Neuronal stem cell (in vitro differentiated cells): ENCODE measurements at regions not wholly inside any gene's neighbourhood (a gene's known extent, or its start where the extent isn't known, plus 50 kb on each side); places are given as distances from the start of the nearest gene placed in this dataset.

Experiments
- DNase-seq: peaks from one replicate; pipeline ENCODE4 v3.0.0-alpha.2; 2013; ENCODE audit warnings: low spot score
- H2AFZ ChIP-seq: one replicate; pipeline ENCODE4 v1.6.1; 2013; ENCODE audit warnings: mild to moderate bottlenecking, low read length, inconsistent platforms
- H2AK5ac ChIP-seq: 2 replicates; pipeline ENCODE4 v1.6.1; 2013; ENCODE audit warnings: low read depth, mild to moderate bottlenecking, inconsistent platforms, low read length, moderate library complexity, mixed read lengths
- H2BK120ac ChIP-seq: 2 replicates; pipeline ENCODE4 v1.6.1; 2013; ENCODE audit warnings: low read depth, mild to moderate bottlenecking, inconsistent platforms, low read length, moderate library complexity, mixed read lengths
- H2BK12ac ChIP-seq: one replicate; pipeline ENCODE4 v1.6.1; 2013; ENCODE audit warnings: low read length, inconsistent platforms
- H2BK15ac ChIP-seq: 2 replicates; pipeline ENCODE4 v1.6.1; 2013; ENCODE audit warnings: mild to moderate bottlenecking, low read length, inconsistent platforms, mixed read lengths
- H2BK5ac ChIP-seq: one replicate; pipeline ENCODE4 v1.6.1; 2013; ENCODE audit warnings: inconsistent platforms, mild to moderate bottlenecking, low read length, moderate library complexity
- H3K14ac ChIP-seq: one replicate; pipeline ENCODE4 v1.6.1; 2013; ENCODE audit warnings: low read length, inconsistent platforms
- H3K18ac ChIP-seq: 2 replicates; pipeline ENCODE4 v1.6.1; 2013; ENCODE audit warnings: low read length, inconsistent platforms
- H3K23ac ChIP-seq: 2 replicates; pipeline ENCODE4 v1.6.1; 2013; ENCODE audit warnings: low read depth, mild to moderate bottlenecking, mixed read lengths, low read length, inconsistent platforms; ENCODE audit not compliant: poor library complexity
- H3K27ac ChIP-seq: replicated peaks from 3 replicates; pipeline ENCODE4 v1.5.1; 2013; ENCODE audit warnings: low read length, inconsistent platforms
- H3K27me3 ChIP-seq, 3 experiments: 2 replicates each; pipeline ENCODE4 v1.6.1; 2013; ENCODE audit warnings: low read length in 3 of 3, mild to moderate bottlenecking in 2 of 3, inconsistent platforms in 1 of 3, low read depth in 1 of 3, mixed read lengths in 1 of 3, moderate library complexity in 1 of 3; ENCODE audit not compliant: control insufficient read depth in 3 of 3, insufficient read depth in 3 of 3
- H3K36me3 ChIP-seq, 2 donors: replicated peaks in 1 of 2; 2 replicates each; pipeline ENCODE4 v1.6.1; 2013; ENCODE audit warnings: low read length in 2 of 2; ENCODE audit not compliant: control insufficient read depth in 2 of 2, insufficient read depth in 2 of 2
- H3K4ac ChIP-seq: 2 replicates; pipeline ENCODE4 v1.6.1; 2013; ENCODE audit warnings: inconsistent platforms, mild to moderate bottlenecking, low read length, moderate library complexity
- H3K4me1 ChIP-seq, 2 donors: 1 replicate in 1 of 2; 2 replicates in 1 of 2; pipeline ENCODE4 v1.6.1; 2013; ENCODE audit warnings: low read length in 2 of 2, low read depth in 1 of 2; ENCODE audit not compliant: control insufficient read depth in 2 of 2, insufficient read depth in 1 of 2
- H3K4me2 ChIP-seq: one replicate; pipeline ENCODE4 v1.6.1; 2013; ENCODE audit warnings: mild to moderate bottlenecking, low read length, inconsistent platforms; ENCODE audit not compliant: insufficient read depth, poor library complexity, severe bottlenecking
- H3K4me3 ChIP-seq, 2 donors: 2 replicates each; pipeline ENCODE4 v1.5.1; 2013; ENCODE audit warnings: low read length in 2 of 2, mild to moderate bottlenecking in 2 of 2, inconsistent platforms in 1 of 2, moderate library complexity in 1 of 2
- H3K79me1 ChIP-seq: one replicate; pipeline ENCODE4 v1.6.1; 2013; ENCODE audit warnings: low read depth, mild to moderate bottlenecking, inconsistent platforms, low read length, moderate library complexity
- H3K9ac ChIP-seq: one replicate; pipeline ENCODE4 v1.6.1; 2013; ENCODE audit warnings: mild to moderate bottlenecking, low read depth, low read length, inconsistent platforms; ENCODE audit not compliant: poor library complexity
- H3K9me3 ChIP-seq, 2 donors: replicated peaks in 1 of 2; 2 replicates each; pipeline versions ENCODE3 to v1.6.1; 2013; ENCODE audit warnings: low read length in 2 of 2, mild to moderate bottlenecking in 2 of 2, inconsistent platforms in 1 of 2, low read depth in 1 of 2, mixed read lengths in 1 of 2, moderate library complexity in 1 of 2; ENCODE audit not compliant: control insufficient read depth in 2 of 2, insufficient read depth in 1 of 2
- H4K8ac ChIP-seq: one replicate; pipeline ENCODE4 v1.6.1; 2013; ENCODE audit warnings: low read depth, mild to moderate bottlenecking, inconsistent platforms, low read length, moderate library complexity
- H4K91ac ChIP-seq: one replicate; pipeline ENCODE4 v1.6.1; 2013; ENCODE audit warnings: low read length, low read depth, mild to moderate bottlenecking, inconsistent platforms; ENCODE audit not compliant: poor library complexity
- WGBS, 2 donors: extraction: QIAGEN DNeasy Blood & Tissue Kit; methylation state at CpG; one replicate each; pipeline ENCODE4 v1.1.7; 2013; ENCODE audit warnings: missing lambda C conversion rate in 2 of 2, mixed read lengths in 1 of 2; ENCODE audit not compliant: insufficient read length in 2 of 2, insufficient replicate concordance in 1 of 2; ENCODE audit errors: extremely low coverage in 2 of 2; 5-methylcytosine and 5-hydroxymethylcytosine counted together

- Histone ChIP-seq H3K27me3 (peaks cover 0 to 5% (median 0%) of the 10 kb centered on the region in 3 experiments), H2BK12ac (no peak overlapping the region), H3K4me2 (no peak overlapping the region), H3K79me1 (no peaks in the 10 kb centered on the region), H3K27ac (no peak overlapping the region), H3K14ac (no peak overlapping the region), H3K4ac (no peak overlapping the region), H3K4me1 (no peaks in the 10 kb centered on the region), H3K36me3 (no peaks in the 10 kb centered on the region), H2BK5ac (no peak overlapping the region), H3K18ac (no peak overlapping the region), H2BK15ac (no peak overlapping the region), H2AK5ac (no peak overlapping the region), H2BK120ac (no peak overlapping the region), H4K8ac (no peak overlapping the region), H2AFZ (no peak overlapping the region), H3K4me3 (no peak overlapping the region), H3K9me3 (no peaks in the 10 kb centered on the region), H3K23ac (no peak overlapping the region), H4K91ac (no peak overlapping the region), H3K9ac (no peak overlapping the region)
- no peak for DNase-seq
- no CpG with 5 or more reads among the region's 2 CpGs for WGBS, 2 donors
Measured at GRCh38 chr3:88324788-88325187, 175.0 kb downstream of the C3orf38 start.

GRCh38 chr3:88334187-88334868 lies 184.6 kb downstream of the C3orf38 start:
- H3K4me1 ChIP-seq: no peaks in the 10 kb centered on the region
- H4K8ac ChIP-seq: no peak overlapping the region
- no peak for DNase-seq
- no peak overlapping the region for H3K4me3 ChIP-seq
- H2AFZ ChIP-seq: no peak overlapping the region
- H3K18ac ChIP-seq: no peak overlapping the region
- no peak overlapping the region for H3K27ac ChIP-seq
- H3K14ac ChIP-seq: no peak overlapping the region
- no peak overlapping the region for H2BK120ac ChIP-seq
- no peaks in the 10 kb centered on the region for H3K79me1 ChIP-seq
- no peak overlapping the region for H3K9ac ChIP-seq
- no peak overlapping the region for H3K4ac ChIP-seq
- H2AK5ac ChIP-seq: no peak overlapping the region
- no peaks in the 10 kb centered on the region for H3K36me3 ChIP-seq
- WGBS, 2 donors: no CpG with 5 or more reads among the region's 7 CpGs
- H3K9me3 ChIP-seq: no peaks in the 10 kb centered on the region
- H3K4me2 ChIP-seq: no peak overlapping the region
- no peak overlapping the region for H4K91ac ChIP-seq
- H3K23ac ChIP-seq: no peak overlapping the region
- H2BK15ac ChIP-seq: no peak overlapping the region
- no peak overlapping the region for H2BK5ac ChIP-seq
- no peak overlapping the region for H2BK12ac ChIP-seq
- no peaks in the 10 kb centered on the region for H3K27me3 ChIP-seq

- no peak overlapping the region for H3K23ac ChIP-seq
- H3K18ac ChIP-seq: no peak overlapping the region
- no peaks in the 10 kb centered on the region for H3K79me1 ChIP-seq
- H3K36me3 ChIP-seq: no peaks in the 10 kb centered on the region
- H4K91ac ChIP-seq: no peak overlapping the region
- no peak overlapping the region for H3K4me2 ChIP-seq
- H2BK12ac ChIP-seq: no peak overlapping the region
- H2AFZ ChIP-seq: no peak overlapping the region
- no peak overlapping the region for H3K27ac ChIP-seq
- no peak overlapping the region for H3K9ac ChIP-seq
- no peak overlapping the region for H3K4me3 ChIP-seq
- H3K14ac ChIP-seq: no peak overlapping the region
- H2BK5ac ChIP-seq: no peak overlapping the region
- no peaks in the 10 kb centered on the region for H3K4me1 ChIP-seq
- no peaks in the 10 kb centered on the region for H3K27me3 ChIP-seq
- no peak overlapping the region for H4K8ac ChIP-seq
- no peak overlapping the region for H2BK15ac ChIP-seq
- no CpG with 5 or more reads among the region's 1 CpG for whole genome bisulfite sequencing, 2 donors
- no peaks in the 10 kb centered on the region for H3K9me3 ChIP-seq
- H3K4ac ChIP-seq: no peak overlapping the region
- DNase-seq: no peak
- no peak overlapping the region for H2AK5ac ChIP-seq
- no peak overlapping the region for H2BK120ac ChIP-seq
Measured at GRCh38 chr3:88336894-88337293, 187.1 kb downstream of the C3orf38 start.

- Histone ChIP-seq H3K9me3 (no peaks in the 10 kb centered on the region), H3K27me3 (no peaks in the 10 kb centered on the region), H4K8ac (no peak overlapping the region), H3K27ac (no peak overlapping the region), H2BK12ac (no peak overlapping the region), H3K36me3 (no peaks in the 10 kb centered on the region), H3K14ac (no peak overlapping the region), H3K4me3 (no peak overlapping the region), H3K23ac (no peak overlapping the region), H3K79me1 (no peaks in the 10 kb centered on the region), H2BK15ac (no peak overlapping the region), H3K4me2 (no peak overlapping the region), H4K91ac (no peak overlapping the region), H2AK5ac (no peak overlapping the region), H3K4ac (no peak overlapping the region), H3K18ac (no peak overlapping the region), H2BK120ac (no peak overlapping the region), H3K4me1 (no peaks in the 10 kb centered on the region), H3K9ac (no peak overlapping the region), H2BK5ac (no peak overlapping the region), H2AFZ (no peak overlapping the region)
- WGBS, 2 donors: no CpG with 5 or more reads among the region's 2 CpGs
- no peak for DNase-seq
Measured at GRCh38 chr3:88343264-88343663, 193.5 kb downstream of the C3orf38 start.
